ENCODE measurements at regions not wholly inside any gene's neighbourhood (a gene's known extent, or its start where the extent isn't known, plus 50 kb on each side); places are given as distances from the start of the nearest gene placed in this dataset.

DNA sequence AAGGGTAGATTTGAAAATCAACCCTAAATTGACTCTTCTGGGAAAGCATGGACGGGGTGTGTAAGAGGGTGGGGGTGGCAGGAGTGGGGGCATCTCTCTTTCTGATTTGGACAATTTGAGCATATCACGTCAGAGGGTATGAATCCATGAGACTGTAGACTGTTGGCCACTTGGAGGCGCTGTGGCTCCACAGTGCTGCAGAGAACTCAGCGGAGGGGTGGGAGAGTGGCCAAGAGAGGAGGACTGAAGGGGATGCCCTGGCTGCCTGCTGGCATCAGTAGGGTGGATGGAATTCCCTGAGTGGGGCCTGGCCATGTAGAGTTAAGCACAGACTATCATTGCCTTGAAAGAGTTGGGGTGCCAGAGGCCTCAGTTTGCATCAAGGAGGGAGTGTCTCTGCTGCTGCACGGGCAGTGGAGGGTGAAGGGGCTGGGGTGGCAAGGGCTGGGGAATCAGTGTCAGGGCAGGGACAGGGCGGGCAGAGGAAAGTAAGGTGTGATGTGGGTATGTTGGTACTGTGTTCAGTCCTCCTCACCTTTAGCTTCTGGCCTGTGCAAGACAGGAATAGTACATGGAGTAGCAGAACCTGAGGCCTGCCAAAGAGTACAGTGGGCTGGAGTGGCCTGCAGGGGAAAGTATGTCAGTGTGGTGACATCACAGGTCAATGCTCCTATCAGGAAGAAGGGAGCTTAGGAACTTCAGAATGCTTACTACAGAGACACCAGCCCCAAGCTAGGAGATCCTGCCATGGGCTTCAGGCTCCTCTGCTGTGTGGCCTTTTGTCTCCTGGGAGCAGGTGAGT, 133.5 kb upstream of the PRSS58 start:
- TF ChIP-seq CTCF (conservative IDR thresholded peaks at IDR 0.05; ENCODE audit: low read depth, low read length): peak; percentile 56
- DNase-seq (ENCODE audit: low read depth): no peak
- H3K4me3 ChIP-seq (ENCODE audit: low read depth, low read length): no peak overlapping the region

DNA sequence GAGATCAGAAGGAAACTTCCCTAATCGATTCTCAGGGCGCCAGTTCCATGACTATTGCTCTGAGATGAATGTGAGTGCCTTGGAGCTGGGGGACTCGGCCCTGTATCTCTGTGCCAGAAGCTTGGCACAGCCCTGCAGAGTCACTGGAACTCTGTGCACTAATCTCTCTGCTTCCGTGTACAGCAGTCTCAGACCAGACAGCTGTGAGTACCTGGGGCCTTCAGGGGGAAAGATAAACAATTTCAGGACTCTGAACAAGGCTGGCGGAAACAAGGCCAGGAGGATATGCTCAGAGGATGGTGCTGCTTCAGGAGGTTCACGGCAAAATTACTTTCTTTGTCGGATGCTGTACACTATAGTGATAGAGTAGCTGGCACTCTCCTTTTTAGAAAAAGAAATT, 131.7 kb upstream of the PRSS58 start:
- H3K4me3 ChIP-seq (ENCODE audit: low read depth, low read length): no peak overlapping the region
- TF ChIP-seq CTCF (conservative IDR thresholded peaks at IDR 0.05; ENCODE audit: low read depth, low read length): no peak
- no peak for DNase-seq (ENCODE audit: low read depth)

DNA sequence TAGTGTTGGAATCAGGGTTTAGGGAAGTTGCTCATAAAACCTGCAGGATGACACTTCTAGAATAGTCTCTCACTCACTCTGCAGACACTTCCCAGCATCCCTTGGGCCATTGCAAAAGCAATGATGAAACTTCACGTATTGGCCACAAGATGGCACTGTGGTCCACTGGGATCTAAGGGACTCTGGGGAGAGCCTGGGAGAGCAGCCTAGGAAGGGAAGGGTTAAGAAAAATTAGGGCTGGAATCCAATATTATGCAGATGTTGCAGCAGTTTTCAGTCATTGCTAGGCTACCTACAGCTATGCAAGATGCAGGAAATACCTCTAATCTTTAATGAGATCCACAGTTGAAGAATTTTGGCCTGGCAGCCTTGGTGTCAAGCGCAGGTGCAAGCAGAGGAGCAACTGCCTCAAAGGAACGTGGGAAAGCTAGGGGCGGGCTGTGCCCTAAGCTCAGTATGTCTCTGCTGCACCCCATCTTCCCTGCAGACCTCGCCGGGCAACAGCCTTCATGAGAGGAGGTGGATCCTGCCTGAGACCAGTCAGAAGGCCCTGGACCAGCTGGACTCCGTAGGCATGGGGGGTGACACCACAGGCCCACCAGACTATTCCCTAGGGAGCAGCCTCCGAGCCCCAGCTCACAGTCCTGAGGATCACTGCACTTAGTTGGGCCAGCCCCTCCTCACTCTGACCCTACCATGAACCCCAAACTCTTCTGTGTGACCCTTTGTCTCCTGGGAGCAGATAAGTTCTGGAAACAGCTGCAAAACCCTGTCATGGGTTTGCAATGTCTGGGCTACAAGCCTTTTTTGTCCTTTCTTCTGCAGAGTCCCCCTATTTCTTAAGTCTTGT, 127.9 kb upstream of the PRSS58 start:
- DNase-seq (ENCODE audit: low read depth): no peak
- peak; percentile 94 for TF ChIP-seq CTCF (conservative IDR thresholded peaks at IDR 0.05; ENCODE audit: low read depth, low read length)
- H3K4me3 ChIP-seq (ENCODE audit: low read depth, low read length): no peak overlapping the region

- H3K4me3 ChIP-seq (ENCODE audit: low read depth, low read length): no peak overlapping the region
- no peak for DNase-seq (ENCODE audit: low read depth)
- TF ChIP-seq CTCF (conservative IDR thresholded peaks at IDR 0.05; ENCODE audit: low read depth, low read length): no peak
These were observed 126.7 kb upstream of the PRSS58 start for GRCh38 chr7:142384493-142384922.

GRCh38 chr7:142383841-142384492, 126.1 kb upstream of the PRSS58 start:
- DNase-seq (ENCODE audit: low read depth): no peak
- TF ChIP-seq CTCF (conservative IDR thresholded peaks at IDR 0.05; ENCODE audit: low read depth, low read length): no peak
- no peak overlapping the region for H3K4me3 ChIP-seq (ENCODE audit: low read depth, low read length)

DNA sequence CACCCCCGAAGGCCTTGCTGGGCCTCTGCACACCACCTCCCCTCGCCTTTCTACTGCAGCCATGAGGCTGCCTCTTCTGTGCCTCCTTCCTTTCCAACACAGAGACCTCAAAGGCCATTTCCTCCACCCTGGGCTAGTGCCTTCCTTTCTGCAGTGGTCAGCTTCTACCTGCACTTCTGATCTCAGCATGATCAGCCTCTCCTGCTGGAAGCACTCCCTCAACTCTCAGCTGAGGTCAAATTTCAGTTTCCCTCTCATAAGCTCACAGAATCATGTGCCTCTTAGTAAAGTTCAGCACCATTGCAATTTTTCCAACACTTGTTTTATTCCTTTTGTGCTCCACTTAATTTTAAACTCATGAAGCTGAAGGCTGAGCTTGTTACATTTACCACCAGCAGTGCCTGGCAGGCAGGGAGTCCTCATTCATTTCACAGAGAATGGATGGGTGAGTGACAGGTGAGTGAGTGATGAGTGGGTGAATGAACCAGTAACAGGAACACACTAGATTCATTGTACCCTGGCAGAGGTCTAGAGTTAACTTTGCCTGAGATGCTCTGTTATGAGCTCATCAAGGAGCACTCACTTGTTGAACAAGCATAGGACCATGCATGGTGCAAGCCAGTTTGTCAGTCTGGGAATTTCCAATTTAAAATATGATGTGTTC, 124.0 kb upstream of the PRSS58 start:
- no peak for TF ChIP-seq CTCF (conservative IDR thresholded peaks at IDR 0.05; ENCODE audit: low read depth, low read length)
- peak; percentile 80 for DNase-seq (ENCODE audit: low read depth)

More for the DNA sequence above, 124.0 kb upstream of the PRSS58 start:
- H3K4me3 ChIP-seq (ENCODE audit: low read depth, low read length): no peak overlapping the region
